HG03565 (cell line): ENCODE measurements at regions not wholly inside any gene's neighbourhood (a gene's known extent, or its start where the extent isn't known, plus 50 kb on each side); places are given as distances from the start of the nearest gene placed in this dataset.
"Not testable (repeated sequence)": the region's sequence is repeated elsewhere in the genome, so short reads cannot be mapped to it uniquely, and the experiment has no call there.

Experiments used
- ATAC-seq: cut with Tn5 transposase; IDR thresholded peaks from one replicate; pipeline ENCODE4 v1.9.1; 2021; ENCODE audit warnings: mild to moderate bottlenecking, moderate library complexity; ENCODE audit not compliant: unreplicated experiment

DNA sequence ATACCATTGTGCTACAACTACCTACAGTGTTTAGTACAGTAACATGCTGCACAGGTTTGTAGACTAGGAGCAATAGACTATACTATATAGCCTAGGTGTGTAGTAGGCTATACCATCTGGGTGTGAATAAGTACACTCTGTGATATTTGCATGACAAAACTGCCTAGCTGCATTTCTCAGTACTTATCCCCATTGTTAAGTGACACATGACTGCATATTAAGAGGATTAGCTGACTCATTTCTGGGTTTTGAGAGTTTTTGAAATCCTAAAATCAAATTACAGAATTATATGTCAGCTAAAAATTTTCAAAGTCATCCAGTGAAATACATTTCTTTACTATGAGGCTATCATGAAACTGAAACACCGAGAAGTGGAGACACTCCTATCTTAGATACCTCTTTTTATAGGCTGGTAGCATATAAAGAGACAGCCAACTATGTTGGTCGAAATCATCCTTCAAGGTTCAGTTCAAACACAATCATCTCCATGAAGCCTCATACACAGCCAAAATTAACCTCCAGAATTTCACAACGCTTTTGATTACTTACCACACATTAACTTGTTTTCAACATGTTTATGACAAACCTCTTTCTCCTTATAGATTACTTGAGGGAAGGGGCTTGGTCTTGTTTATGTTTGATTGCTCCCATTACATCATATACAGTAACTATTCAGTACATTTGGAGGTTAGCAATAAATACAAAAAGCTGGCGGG lies 89.8 kb upstream of the ANK3 start:
- ATAC-seq: no peak

DNA sequence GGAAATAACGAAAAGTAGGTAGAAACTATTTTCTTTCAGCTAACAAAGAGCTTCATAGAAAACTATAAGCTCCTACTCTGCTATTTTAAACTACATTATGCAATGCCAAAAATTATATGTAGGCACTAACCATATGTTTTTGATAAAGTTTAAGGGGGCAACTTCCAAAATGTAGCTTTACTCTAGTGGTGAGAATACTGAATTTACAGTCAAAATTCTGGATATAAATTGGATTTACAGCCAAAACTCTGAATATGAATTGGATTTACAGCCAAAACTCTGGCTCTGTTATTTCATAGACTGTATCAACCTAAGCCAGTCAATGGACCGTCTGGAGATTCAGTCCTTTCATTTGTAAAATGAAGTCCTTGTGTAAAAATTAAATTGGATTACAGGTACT lies 86.8 kb upstream of the ANK3 start:
- ATAC-seq: no peak

DNA sequence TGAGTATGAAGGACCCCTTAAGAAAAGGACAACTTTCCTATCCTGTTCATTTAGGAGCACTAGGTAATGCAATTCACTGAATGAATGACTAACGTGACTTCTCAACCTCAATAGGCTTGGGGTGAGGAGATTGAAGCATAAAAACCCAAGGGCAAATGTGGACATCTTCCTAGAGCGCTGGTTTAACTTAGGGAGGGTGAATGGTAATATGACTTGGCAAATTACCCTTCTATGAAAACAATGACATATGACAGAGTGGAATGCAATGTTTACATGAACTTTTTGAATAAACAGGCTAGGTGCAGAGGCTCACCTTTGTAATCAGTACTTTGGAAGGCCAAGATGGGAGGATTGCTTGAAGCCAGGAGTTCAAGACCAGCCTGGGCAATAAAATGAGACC lies 83.9 kb upstream of the ANK3 start:
- ATAC-seq: no peak

DNA sequence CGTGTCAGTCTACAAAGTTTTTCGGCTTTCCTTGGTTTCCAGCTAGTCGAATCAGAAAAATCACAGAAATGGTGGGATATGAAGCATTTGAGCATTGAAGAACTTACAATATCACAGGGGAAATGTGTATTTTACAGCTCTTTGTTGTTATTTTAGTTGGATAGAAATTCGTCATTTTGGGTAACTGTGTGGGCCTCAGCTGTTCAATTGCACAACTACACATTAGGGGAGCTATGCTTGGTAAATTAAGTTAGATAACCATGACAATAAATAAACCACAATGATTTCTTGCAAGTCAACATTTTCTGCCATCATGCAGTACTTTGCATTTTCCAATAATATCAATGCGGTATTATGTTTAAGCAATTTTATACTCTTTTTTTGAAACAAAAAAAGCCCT lies 80.4 kb upstream of the ANK3 start:
- ATAC-seq: no peak

DNA sequence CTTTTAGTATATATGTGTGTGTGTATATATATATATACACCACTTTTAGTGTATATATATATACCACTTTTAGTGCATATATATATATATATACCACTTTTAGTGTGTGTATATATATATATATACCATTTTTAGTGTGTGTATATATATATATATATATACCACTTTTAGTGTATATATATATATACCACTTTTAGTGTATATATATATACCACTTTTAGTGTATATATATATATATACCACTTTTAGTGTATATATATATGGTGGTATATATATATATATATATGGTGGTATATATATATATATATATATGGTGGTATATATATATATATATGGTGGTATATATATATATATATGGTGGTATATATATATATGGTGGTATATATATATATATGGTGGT lies 79.5 kb upstream of the ANK3 start:
- ATAC-seq: not testable (repeated sequence)

DNA sequence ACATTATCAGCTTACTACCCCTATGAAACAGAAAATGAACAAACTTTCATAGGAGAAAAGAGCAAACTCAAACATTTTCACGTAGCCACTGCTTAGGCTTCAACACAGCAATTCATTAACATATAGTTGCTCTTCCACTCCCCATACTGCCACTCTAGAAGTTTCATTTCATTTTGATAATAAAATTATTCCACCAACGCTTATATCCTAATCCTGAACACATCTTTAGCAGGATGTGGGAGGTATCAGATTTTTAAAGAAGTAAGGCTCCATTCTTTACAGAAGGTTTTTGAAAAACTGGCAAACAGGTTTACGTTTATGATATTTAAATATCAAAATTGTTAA lies 77.5 kb upstream of the ANK3 start:
- ATAC-seq: no peak

DNA sequence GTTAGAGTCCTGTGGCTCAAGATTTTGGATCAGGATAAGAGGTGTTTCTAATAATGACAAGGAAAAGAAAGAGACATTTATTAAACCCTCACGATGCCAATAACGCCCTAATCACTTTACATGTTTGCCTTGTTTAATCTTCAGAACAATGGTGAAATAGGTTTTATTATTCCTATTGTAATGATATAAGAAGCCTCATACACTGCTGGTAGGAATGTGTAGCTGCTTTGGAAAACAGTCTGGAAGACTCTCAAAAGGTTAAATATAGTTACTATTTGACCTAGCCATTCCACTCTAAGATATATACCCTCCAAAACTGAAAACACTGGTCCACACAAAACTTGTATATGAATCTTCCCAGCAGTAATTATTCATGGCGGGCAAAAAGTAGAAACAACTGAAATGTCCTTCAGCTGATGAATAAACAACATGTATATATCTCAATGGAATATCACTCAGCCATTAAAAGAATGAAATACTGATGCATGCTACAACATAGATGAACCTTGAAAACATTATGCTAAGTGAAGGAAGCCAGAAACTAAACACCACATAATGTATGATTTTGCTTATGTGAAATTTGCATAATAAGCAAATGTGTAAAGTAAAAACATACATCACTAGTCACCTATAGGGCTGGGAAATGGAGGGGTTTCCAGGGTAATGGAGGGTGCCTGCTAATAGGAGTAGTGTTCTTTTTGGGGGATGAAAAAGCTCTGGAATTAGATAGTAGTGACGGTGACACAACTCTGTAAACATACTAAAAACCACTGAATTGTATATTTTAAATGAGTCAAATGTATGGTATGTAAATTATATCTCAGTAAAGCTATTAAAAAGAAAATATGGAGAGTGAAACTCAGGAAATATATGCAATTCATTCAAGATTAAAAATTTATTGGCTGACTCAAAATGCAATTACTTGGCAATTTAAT lies 76.9 kb upstream of the ANK3 start:
- ATAC-seq: no peak

DNA sequence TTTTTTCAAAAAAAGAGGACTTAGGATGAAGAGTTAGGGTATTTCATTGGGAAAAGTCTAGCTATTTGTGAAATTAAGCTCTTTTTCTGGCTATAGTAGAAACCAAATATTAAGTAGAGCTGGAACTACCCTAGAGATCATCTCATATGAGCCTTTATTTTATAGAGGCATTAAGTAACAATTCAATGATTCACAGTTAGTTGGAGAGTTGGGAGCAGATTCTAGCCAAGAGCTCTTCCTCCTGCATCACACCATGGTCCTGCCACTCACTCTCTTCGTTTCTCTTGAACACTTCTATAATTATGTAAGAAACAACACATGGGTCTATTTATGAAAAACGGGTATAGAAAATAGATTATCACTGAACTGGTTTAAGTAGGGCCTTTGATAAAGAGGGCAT lies 76.1 kb upstream of the ANK3 start:
- ATAC-seq: no peak

DNA sequence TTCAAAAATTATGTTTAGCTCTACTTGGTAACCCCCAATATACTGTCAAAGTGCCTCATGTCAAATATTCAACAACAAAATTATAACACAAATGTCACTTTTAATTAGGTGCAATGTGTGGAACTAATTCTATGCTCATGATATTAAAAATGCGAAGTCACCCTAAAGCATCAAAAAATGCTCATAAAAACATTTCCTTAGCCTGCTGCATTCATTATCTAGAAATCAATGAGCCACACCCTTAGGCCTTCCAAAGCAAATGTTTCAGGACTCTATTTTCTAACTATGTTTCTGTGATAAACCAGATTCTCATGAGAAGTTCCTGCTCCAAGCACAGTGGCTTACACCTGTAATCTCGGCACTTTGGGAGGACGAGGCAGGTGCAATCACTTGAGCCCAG lies 75.0 kb upstream of the ANK3 start:
- ATAC-seq: no peak

DNA sequence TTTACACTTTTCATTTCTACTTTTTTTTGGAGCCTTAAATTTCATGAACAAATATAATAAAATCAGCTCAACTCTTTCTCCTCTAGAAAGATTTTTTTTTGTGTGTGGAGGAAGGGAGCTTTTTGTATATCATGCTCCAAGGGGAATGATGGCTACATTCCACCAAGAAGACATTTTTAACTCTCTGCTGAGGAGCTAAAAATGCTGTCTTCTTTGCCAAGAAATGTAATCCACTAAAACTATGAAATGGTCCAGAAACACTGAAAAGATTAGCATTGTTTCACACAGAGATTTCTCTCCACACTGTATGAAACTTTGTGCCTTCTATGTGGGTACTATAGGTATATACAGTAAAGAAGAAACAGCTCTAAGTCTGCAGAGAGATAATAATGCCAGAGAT lies 74.1 kb upstream of the ANK3 start:
- ATAC-seq: no peak

DNA sequence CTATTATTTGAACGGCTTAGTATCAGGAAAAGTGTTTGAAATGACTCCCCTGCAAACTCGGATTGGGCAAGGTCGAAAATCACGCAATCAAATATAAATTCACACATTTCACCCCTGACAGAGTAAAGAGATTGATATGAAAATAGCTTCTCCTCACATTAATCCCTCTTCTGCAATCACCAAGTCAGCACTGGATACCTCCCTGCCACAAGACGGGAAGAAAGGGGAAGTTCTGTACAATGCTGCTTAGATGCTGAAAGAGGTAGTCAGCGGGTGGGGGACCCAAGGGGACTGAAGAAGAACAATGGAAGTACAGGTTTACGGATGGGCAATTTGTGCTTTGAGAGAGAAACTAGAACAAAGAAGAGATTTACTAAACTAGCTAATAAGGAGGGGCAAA lies 72.0 kb upstream of the ANK3 start:
- ATAC-seq: no peak

DNA sequence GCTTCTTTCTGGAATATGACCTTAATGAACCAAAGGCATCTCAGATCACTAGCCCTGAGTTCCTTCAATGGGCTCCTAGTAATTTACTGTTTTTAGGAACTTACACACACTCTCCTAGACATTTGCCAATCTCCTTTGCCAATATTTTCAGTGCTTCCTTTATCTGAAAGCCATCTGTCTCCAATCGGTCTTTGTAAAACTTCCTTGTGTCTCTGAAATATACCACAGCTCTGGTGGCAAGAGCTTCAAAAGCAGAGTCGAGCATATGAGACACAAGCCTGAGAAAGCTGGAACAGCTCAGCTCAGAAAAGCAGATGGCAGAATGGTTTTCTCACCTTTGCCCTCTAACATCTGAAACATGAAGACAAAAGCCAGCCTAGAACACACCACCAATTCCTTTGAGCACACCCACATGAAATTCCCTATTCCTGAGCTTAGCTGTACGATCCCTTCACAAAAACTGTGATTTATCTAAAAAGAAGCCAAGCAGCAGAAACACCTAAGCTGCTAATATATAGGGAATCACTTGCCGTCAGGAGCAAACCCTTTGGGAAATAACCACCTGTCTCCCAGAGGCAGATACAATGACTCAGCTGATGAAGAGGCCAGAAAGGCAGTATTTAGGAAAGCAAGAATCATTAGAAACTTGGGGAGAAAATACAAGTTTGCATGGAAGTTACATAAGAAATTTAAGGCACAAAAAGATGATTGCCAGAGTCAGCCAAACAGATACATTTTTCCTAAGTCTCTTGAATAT lies 70.2 kb upstream of the ANK3 start:
- no peak for ATAC-seq

DNA sequence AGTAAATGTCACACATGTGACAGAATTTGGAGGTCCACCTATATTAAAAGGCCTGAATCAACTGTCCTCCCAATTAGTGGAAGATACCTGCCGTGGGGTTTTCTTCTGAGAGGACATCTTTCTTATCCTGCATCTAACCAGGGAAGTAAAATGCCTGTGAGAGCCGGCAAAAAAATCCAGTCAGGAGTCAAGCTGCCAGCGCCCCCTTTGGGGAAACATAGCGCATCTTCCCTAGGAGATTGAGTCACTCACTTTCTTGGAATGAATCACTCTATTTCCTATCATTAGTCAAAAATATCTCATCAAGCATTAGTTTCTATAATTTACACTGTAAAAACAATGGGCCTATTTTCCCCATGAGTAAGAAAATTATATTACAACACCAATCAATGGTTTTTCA lies 66.4 kb upstream of the ANK3 start:
- no peak for ATAC-seq

DNA sequence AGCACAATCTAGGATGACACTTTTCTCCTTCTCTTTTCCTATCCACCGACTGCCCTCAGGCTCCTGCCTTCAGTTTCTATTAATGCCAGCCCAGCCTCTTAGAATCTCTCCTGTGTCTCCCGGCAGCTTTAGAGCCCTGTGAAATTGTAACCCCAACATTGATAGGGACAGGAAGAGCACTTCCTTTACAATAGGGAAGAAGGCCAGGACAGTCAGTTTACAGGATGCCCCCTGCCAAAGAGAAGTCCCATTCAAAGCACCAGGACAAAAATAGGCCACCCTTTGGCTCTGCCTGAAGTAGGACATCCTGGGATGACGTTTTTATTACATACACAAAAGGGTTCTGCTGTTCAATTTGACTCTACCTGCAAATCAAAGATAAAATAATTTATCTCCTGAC lies 64.7 kb upstream of the ANK3 start:
- no peak for ATAC-seq

DNA sequence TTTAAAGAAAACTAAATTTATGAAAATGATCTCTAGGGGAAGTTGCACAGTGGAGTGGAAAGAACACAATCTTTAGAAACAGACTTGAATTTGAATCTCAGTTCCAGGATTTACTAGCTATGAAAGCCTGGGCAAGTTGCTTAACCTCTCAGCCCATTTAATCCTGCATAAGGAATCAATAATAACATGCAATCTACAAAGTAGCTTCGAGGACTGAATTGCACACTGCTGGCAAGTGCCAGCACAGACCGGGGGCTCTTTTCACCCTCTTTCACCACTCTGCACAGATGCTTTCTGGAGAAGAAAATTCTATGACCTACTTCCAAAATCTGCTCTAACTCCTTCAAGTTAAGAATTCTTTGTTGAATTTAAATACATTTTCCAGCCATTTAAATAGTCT lies 63.4 kb upstream of the ANK3 start:
- ATAC-seq: no peak

DNA sequence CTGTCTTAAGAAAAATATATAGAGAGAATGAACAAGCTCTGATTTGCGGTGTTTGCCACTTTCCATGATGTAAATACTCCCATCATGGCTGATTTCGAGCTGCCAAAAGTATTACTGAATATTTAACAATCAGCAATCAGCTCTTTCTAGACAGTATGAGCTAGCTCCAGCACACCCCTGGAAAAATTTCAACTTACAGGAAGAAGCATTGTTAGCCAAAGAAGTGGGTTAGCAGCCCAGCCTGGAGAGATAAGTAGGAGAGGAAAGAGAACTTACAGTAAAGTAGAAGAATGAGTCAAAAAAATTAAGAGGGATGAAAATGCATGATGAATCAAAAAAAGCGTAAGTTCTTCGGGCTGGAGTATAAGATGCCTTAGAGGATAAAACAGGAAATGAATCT lies 60.6 kb upstream of the ANK3 start:
- no peak for ATAC-seq

DNA sequence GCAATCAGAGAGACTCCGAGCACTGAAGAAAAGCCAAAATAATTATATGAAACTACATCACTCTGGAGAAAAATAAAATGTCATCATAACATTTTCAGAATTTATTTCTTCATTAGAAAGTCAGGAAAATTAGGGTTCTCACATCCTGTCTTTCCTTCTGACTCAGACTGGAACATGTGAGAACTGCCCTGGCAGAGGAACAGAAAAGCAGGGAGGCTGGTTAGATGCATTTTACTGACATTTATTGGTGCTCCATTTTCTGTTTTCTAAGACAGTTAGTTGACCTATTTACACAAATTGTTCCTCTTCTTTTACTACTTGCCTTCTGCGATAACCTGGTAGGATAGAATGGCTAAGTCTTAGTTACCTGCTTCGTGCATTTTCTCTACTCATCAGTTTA lies 58.6 kb upstream of the ANK3 start:
- no peak for ATAC-seq

DNA sequence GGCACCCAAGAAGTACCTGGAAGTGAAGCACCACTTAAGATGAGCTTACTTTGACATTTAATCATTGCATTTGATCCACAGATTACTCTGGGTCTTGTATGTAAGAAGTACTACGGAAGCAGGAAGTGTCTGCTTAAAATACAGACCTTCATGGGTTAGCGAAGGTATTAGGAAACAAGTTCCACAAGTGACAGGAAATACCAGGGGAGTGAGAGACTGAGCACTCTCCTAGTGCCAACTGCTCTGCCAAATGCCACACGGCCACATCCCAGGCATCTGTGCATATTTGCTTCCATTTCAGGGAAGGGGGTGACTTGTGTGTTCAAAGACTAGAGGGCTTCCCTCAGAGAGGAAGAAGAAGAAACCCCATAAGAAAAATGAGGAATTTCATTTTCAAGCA lies 57.2 kb upstream of the ANK3 start:
- ATAC-seq: no peak

DNA sequence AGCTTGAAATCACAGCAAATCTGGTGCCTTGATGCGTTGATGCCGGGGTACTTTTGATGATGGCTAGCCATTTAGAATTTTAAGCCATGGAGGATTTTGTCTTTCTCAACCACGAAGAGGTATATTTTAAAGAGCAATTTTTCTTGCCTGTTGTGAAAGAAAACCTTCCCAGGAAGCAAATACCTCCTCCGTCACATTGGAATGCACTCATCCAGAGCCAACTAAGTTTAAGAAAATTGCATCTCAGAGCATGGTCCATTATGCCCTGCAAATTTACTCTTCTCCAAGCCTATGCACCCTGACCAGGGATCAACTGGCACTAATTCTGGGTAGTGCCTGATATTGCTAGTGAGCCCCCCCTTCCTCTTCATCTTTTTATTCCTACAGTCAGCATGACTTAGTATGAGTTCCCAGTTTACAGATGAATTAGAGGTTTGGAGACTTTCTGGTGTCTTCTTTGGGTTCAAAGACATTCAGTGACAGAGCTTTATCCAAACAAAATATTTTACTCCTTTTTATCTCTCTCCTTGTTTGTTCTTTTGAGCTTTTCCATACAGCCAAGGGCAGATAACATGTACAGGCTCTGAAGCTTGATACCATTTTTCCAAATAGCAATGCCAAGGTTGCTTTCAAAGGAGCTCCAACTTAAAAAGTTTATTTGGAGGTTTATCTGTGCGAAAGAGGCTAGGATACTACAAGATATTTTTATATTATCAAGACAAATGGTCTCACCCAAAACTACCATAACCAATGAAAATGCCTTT lies 56.6 kb upstream of the ANK3 start:
- no peak for ATAC-seq

DNA sequence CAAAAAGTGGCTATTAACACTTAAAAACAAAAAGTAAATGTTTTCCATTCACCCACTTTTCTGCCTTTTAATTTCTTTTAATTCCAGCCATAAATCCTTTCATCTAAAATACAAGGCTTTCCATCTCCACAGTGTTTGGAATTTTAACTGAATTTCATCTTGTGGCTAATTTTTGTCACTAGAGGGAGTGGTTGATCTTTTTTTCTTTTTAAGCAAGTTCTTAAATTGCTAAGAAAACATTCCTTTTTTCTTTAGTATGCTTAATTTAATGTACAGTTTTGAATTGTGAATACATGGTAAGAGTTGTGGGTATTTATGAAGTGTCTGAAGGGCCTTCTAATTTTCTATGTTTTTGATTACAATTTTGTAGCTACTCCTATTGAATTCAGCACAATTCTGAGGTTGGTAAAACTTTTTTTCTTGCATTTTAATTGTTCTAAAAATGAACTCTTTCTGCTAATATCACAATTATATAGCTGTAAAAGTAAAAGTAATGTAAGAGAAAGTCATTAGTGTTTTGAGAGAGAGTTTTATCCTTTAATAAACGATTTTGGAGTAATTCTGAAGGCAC lies 54.9 kb upstream of the ANK3 start:
- no peak for ATAC-seq

DNA sequence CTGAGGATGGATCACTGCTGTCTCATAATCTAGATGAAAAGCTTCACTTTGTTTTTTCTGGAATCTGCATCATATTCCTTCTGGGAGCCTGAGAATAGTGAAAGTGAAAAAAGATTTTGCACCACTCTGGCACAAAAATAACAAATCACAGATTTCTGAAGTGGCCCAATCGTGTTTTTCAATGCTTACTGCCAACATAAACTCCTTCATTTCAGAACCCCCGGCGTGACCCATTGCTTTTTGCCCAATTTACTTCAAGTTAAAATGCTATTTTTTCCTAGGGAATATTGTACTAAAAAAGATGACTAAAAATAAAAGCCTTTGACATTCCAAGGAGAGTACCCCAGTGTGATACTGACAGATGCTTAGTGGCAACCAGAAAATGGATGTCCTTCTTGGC lies 53.7 kb upstream of the ANK3 start:
- no peak for ATAC-seq
